Ammon's horn (tissue), 1 donor: ENCODE measurements at regions not wholly inside any gene's neighbourhood (a gene's known extent, or its start where the extent isn't known, plus 50 kb on each side); places are given as distances from the start of the nearest gene placed in this dataset.

Experiments used
- DNase-seq: peaks from one replicate; pipeline ENCODE4 v3.0.0-alpha.2; 2016; ENCODE audit warnings: low spot score

- no peak for DNase-seq
Observed at GRCh38 chr4:67120369-67120768, 424.9 kb downstream of the CENPC start.

GRCh38 chr4:67109276-67109675 lies 436.0 kb downstream of the CENPC start:
- DNase-seq = no peak

GRCh38 chr4:67106861-67107460 lies 438.3 kb downstream of the CENPC start:
- DNase-seq = no peak

- DNase-seq = no peak
Observed at GRCh38 chr4:67104145-67104544, 441.2 kb downstream of the CENPC start.

- peak; percentile 34 for DNase-seq
Observed at GRCh38 chr4:67103001-67103747, 442.1 kb downstream of the CENPC start.

- peak; percentile 6 for DNase-seq
Observed at GRCh38 chr4:67101612-67102011, 443.7 kb downstream of the CENPC start.

GRCh38 chr4:67092351-67092750 lies 453.0 kb downstream of the CENPC start:
- no peak for DNase-seq

- DNase-seq = no peak
Observed at GRCh38 chr4:67091673-67092072, 453.6 kb downstream of the CENPC start.

GRCh38 chr4:67087897-67088296 lies 457.4 kb downstream of the CENPC start:
- peak; percentile 20 for DNase-seq

GRCh38 chr4:67084783-67085182 lies 460.5 kb downstream of the CENPC start:
- peak; percentile 44 for DNase-seq

GRCh38 chr4:67083496-67083895 lies 461.8 kb downstream of the CENPC start:
- peak; percentile 24 for DNase-seq

- no peak for DNase-seq
Observed at GRCh38 chr4:67082746-67083145, 462.6 kb downstream of the CENPC start.

GRCh38 chr4:67080046-67080557 lies 465.2 kb downstream of the CENPC start:
- DNase-seq = no peak

- DNase-seq = no peak
Observed at GRCh38 chr4:67071641-67072040, 473.7 kb downstream of the CENPC start.

GRCh38 chr4:67055319-67055718 lies 490.0 kb downstream of the CENPC start:
- no peak for DNase-seq

- DNase-seq = no peak
Observed at GRCh38 chr4:67054896-67055295, 490.4 kb downstream of the CENPC start.

GRCh38 chr4:67052814-67053675 lies 492.3 kb downstream of the CENPC start:
- no peak for DNase-seq

- no peak for DNase-seq
Observed at GRCh38 chr4:67051000-67051789, 494.1 kb downstream of the CENPC start.

GRCh38 chr4:67049446-67049845 lies 495.9 kb downstream of the CENPC start:
- DNase-seq = no peak

GRCh38 chr4:67048530-67048929 lies 496.8 kb downstream of the CENPC start:
- no peak for DNase-seq

GRCh38 chr4:67040315-67040714 lies 505.0 kb downstream of the CENPC start:
- no peak for DNase-seq

- no peak for DNase-seq
Observed at GRCh38 chr4:67038228-67038566, 507.1 kb downstream of the CENPC start.
